K562 (cell line): ENCODE measurements at regions not wholly inside any gene's neighbourhood (a gene's known extent, or its start where the extent isn't known, plus 50 kb on each side); places are given as distances from the start of the nearest gene placed in this dataset.

ENCODE experiments used
- C11orf30 ChIP-seq: fragments of 450-650 bp; IDR thresholded peaks from 2 replicates; pipeline ENCODE4 v1.6.1; 2016; ENCODE audit warnings: low read depth, mild to moderate bottlenecking
- CHAMP1 ChIP-seq: fragments of 450-650 bp; IDR thresholded peaks from 2 replicates; pipeline ENCODE4 v1.6.1; 2016; ENCODE audit warnings: mild to moderate bottlenecking
- ID3 ChIP-seq, 2 experiments: fragments of 250-450 bp in 1 of 2; fragments of 450-650 bp in 1 of 2; sonication (Bioruptor Pico) in 1 of 2; IDR thresholded peaks; 2 replicates each; pipeline versions ENCODE4 v1.6.1 to v1.8.0; 2016 to 2021; ENCODE audit warnings: mild to moderate bottlenecking in 2 of 2, moderate library complexity in 2 of 2, missing compliant biosample characterization in 1 of 2, missing genetic modification characterization in 1 of 2
- MBD1 ChIP-seq: fragments of 250-450 bp; sonication (Bioruptor Pico); IDR thresholded peaks from 2 replicates; pipeline ENCODE4 v1.8.0; 2022; ENCODE audit warnings: inconsistent platforms
- NEUROD1 ChIP-seq: fragments of 150-350 bp; IDR thresholded peaks from 2 replicates; pipeline ENCODE4 v1.6.1; 2014; ENCODE audit warnings: borderline replicate concordance, low read length, low read depth; ENCODE audit not compliant: partially characterized antibody
- PHB2 ChIP-seq: fragments of 450-650 bp; IDR thresholded peaks from 2 replicates; pipeline ENCODE4 v1.6.1; 2017; ENCODE audit warnings: low read depth
- ZMIZ1 ChIP-seq, 2 experiments: fragments of 150-350 bp in 1 of 2; IDR thresholded peaks; 2 replicates each; pipeline ENCODE4 v1.6.1; 2012 to 2016; ENCODE audit warnings: low read depth in 2 of 2, low read length in 2 of 2, mild to moderate bottlenecking in 1 of 2, moderate library complexity in 1 of 2
- TF ChIP-seq, protein P1 (sequence below): fragments of 450-650 bp; IDR thresholded peaks from 2 replicates; pipeline ENCODE4 v1.6.1; 2016; ENCODE audit warnings: low read depth

- no peak for TF ChIP-seq ID3 (CRISPR knock-in tag; IDR thresholded peaks at IDR 0.05)
- peak; percentile 44; the same call in 1 of the 2 replicates for TF ChIP-seq ID3 (tag; IDR thresholded peaks at IDR 0.05)
- no peak for TF ChIP-seq NEUROD1
- no peak for TF ChIP-seq ZMIZ1 (IDR thresholded peaks at IDR 0.05; ENCODE audit: low read depth in 2 of 2, low read length in 2 of 2)
- TF ChIP-seq PHB2 = no peak
- TF ChIP-seq, protein P1, sequence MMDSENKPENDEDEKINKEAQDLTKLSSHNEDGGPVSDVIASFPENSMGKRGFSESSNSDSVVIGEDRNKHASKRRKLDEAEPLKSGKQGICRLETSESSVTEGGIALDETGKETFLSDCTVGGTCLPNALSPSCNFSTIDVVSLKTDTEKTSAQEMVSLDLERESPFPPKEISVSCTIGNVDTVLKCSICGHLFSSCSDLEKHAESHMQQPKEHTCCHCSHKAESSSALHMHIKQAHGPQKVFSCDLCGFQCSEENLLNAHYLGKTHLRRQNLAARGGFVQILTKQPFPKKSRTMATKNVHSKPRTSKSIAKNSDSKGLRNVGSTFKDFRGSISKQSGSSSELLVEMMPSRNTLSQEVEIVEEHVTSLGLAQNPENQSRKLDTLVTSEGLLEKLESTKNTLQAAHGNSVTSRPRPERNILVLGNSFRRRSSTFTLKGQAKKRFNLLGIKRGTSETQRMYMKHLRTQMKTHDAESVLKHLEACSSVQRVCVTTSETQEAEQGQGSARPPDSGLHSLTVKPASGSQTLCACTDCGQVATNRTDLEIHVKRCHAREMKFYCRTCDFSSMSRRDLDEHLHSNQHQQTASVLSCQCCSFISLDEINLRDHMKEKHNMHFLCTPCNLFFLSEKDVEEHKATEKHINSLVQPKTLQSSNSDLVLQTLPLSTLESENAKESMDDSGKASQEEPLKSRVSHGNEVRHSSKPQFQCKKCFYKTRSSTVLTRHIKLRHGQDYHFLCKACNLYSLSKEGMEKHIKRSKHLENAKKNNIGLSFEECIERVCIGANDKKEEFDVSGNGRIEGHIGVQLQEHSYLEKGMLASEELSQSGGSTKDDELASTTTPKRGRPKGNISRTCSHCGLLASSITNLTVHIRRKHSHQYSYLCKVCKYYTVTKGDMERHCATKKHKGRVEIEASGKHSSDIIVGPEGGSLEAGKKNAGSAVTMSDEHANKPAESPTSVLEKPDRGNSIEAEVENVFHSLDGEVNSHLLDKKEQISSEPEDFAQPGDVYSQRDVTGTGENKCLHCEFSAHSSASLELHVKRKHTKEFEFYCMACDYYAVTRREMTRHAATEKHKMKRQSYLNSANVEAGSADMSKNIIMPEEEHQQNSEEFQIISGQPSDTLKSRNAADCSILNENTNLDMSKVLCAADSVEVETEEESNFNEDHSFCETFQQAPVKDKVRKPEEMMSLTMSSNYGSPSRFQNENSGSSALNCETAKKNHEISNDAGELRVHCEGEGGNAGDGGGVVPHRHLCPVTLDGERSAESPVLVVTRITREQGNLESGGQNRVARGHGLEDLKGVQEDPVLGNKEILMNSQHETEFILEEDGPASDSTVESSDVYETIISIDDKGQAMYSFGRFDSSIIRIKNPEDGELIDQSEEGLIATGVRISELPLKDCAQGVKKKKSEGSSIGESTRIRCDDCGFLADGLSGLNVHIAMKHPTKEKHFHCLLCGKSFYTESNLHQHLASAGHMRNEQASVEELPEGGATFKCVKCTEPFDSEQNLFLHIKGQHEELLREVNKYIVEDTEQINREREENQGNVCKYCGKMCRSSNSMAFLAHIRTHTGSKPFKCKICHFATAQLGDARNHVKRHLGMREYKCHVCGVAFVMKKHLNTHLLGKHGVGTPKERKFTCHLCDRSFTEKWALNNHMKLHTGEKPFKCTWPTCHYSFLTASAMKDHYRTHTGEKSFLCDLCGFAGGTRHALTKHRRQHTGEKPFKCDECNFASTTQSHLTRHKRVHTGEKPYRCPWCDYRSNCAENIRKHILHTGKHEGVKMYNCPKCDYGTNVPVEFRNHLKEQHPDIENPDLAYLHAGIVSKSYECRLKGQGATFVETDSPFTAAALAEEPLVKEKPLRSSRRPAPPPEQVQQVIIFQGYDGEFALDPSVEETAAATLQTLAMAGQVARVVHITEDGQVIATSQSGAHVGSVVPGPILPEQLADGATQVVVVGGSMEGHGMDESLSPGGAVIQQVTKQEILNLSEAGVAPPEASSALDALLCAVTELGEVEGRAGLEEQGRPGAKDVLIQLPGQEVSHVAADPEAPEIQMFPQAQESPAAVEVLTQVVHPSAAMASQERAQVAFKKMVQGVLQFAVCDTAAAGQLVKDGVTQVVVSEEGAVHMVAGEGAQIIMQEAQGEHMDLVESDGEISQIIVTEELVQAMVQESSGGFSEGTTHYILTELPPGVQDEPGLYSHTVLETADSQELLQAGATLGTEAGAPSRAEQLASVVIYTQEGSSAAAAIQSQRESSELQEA = no peak
- peak; percentile 63; the same call in 1 of the 2 replicates for TF ChIP-seq CHAMP1
- TF ChIP-seq MBD1 (CRISPR knock-in tag) = no peak
- TF ChIP-seq C11orf30 = no peak
These were observed 1200.2 kb upstream of the CDH6 start (continued) for GRCh38 chr5:29993286-29993685.
